Stimulated activated CD4-positive, alpha-beta T cell treated with anti-CD3 and anti-CD28 coated beads, Interleukin-4, amount 100 ng/mL, for 1 hour (primary cell): ENCODE measurements at regions not wholly inside any gene's neighbourhood (a gene's known extent, or its start where the extent isn't known, plus 50 kb on each side); places are given as distances from the start of the nearest gene placed in this dataset.

Experiments
- DNase-seq: peaks from one replicate; pipeline ENCODE4 v3.0.0-alpha.2; 2020

GRCh38 chr14:71514941-71515919 is 417.0 kb upstream of the RGS6 start:
- no peak for DNase-seq

- DNase-seq, result no peak
Observed at GRCh38 chr14:71521238-71522135, 410.7 kb upstream of the RGS6 start.

- no peak for DNase-seq
Observed at GRCh38 chr14:71523630-71524319, 408.5 kb upstream of the RGS6 start.

GRCh38 chr14:71524320-71524982 is 407.8 kb upstream of the RGS6 start:
- DNase-seq, result no peak

- no peak for DNase-seq
Observed at GRCh38 chr14:71525663-71526221, 406.5 kb upstream of the RGS6 start.

GRCh38 chr14:71526388-71526787 is 405.8 kb upstream of the RGS6 start:
- DNase-seq, result no peak

- DNase-seq, result no peak
Observed at GRCh38 chr14:71527838-71528237, 404.4 kb upstream of the RGS6 start.

- DNase-seq, result no peak
Observed at GRCh38 chr14:71529848-71530247, 402.4 kb upstream of the RGS6 start.

- DNase-seq, result no peak
Observed at GRCh38 chr14:71532344-71532743, 399.9 kb upstream of the RGS6 start.

GRCh38 chr14:71532790-71533189 is 399.4 kb upstream of the RGS6 start:
- no peak for DNase-seq

GRCh38 chr14:71533390-71533789 is 398.8 kb upstream of the RGS6 start:
- no peak for DNase-seq

- no peak for DNase-seq
Observed at GRCh38 chr14:71533800-71534199, 398.4 kb upstream of the RGS6 start.

- DNase-seq, result no peak
Observed at GRCh38 chr14:71534506-71534905, 397.7 kb upstream of the RGS6 start.

- DNase-seq, result no peak
Observed at GRCh38 chr14:71536015-71536740, 396.1 kb upstream of the RGS6 start.

- DNase-seq, result no peak
Observed at GRCh38 chr14:71536927-71537772, 395.1 kb upstream of the RGS6 start.

- no peak for DNase-seq
Observed at GRCh38 chr14:71538288-71538687, 393.9 kb upstream of the RGS6 start.

GRCh38 chr14:71538938-71539649 is 393.1 kb upstream of the RGS6 start:
- DNase-seq, result no peak

- DNase-seq, result no peak
Observed at GRCh38 chr14:71539650-71540285, 392.5 kb upstream of the RGS6 start.

- DNase-seq, result no peak
Observed at GRCh38 chr14:71541271-71541670, 391.0 kb upstream of the RGS6 start.
